PC-3 (cell line): ENCODE measurements at regions not wholly inside any gene's neighbourhood (a gene's known extent, or its start where the extent isn't known, plus 50 kb on each side); places are given as distances from the start of the nearest gene placed in this dataset.
A peak's percentile ranks its signal among the peaks of the same experiment; 100 is the strongest.

Experiments
- ATAC-seq: fragments of 200-7000 bp; cut with Tn5 transposase; 2 replicates; pipeline ENCODE4 v1.9.1; 2020; ENCODE audit warnings: mild to moderate bottlenecking, moderate library complexity
- BruUV-seq: library from RNA; stranded (reverse); fragments of 400-500 nt; replicated peaks from 2 replicates; lab custom pipeline; 2021; lab: Mats Ljungman, UMichigan
- CTCF ChIA-PET: fragments of 300-600 bp; sonication (Branson Sonifier 250); formaldehyde crosslinking; loops from one replicate; lab custom pipeline; 2022; ENCODE audit warnings: antibody characterized with exemption; lab: Charles Lee
- POLR2A ChIA-PET: fragments of 300-600 bp; sonication (Branson Sonifier 250); formaldehyde crosslinking; loops from one replicate; lab custom pipeline; 2022; ENCODE audit warnings: antibody characterized with exemption; ENCODE audit not compliant: unreplicated experiment; lab: Charles Lee
- DNase-seq: peaks from one replicate; pipeline ENCODE4 v3.0.0-alpha.2; 2015
- H2AFZ ChIP-seq: fragments of 300-600 bp; sonication (generic); 2 replicates; pipeline ENCODE4 v1.6.0; 2016; ENCODE audit warnings: antibody characterized with exemption, low read length
- H3F3A ChIP-seq: fragments of 300-600 bp; sonication (generic); one replicate; pipeline ENCODE4 v1.6.0; 2017; ENCODE audit warnings: antibody characterized with exemption, low read length, control low read depth, mild to moderate bottlenecking; ENCODE audit not compliant: unreplicated experiment
- H3K27ac ChIP-seq: fragments of 300-600 bp; sonication (generic); 2 replicates; pipeline ENCODE4 v1.5.1; 2016; ENCODE audit warnings: mild to moderate bottlenecking, low read length
- H3K27me3 ChIP-seq: fragments of 300-600 bp; sonication (generic); 2 replicates; pipeline ENCODE4 v1.6.1; 2016; ENCODE audit warnings: low read length, mixed read lengths
- H3K36me3 ChIP-seq: fragments of 300-600 bp; sonication (generic); 2 replicates; pipeline ENCODE4 v1.6.1; 2016; ENCODE audit warnings: low read depth, mixed run types, low read length, mixed read lengths
- H3K4me1 ChIP-seq: fragments of 300-600 bp; sonication (generic); 2 replicates; pipeline ENCODE4 v1.5.1; 2016; ENCODE audit warnings: low read length; ENCODE audit not compliant: insufficient read depth
- H3K4me2 ChIP-seq: fragments of 300-600 bp; sonication (generic); 2 replicates; pipeline ENCODE4 v1.6.0; 2016; ENCODE audit warnings: low read length
- H3K4me3 ChIP-seq: fragments of 300-600 bp; sonication (generic); 2 replicates; pipeline ENCODE4 v1.5.1; 2016; ENCODE audit warnings: mild to moderate bottlenecking, low read length, mixed read lengths
- H3K79me2 ChIP-seq: fragments of 300-600 bp; sonication (generic); 2 replicates; pipeline ENCODE4 v1.6.1; 2017; ENCODE audit warnings: low read length, mixed read lengths
- H3K9ac ChIP-seq: fragments of 300-600 bp; sonication (generic); 2 replicates; pipeline ENCODE4 v1.6.0; 2016; ENCODE audit warnings: mild to moderate bottlenecking, low read length
- H3K9me2 ChIP-seq: fragments of 300-600 bp; sonication (generic); replicated peaks from 2 replicates; pipeline ENCODE4 v1.6.1; 2016; ENCODE audit warnings: mixed run types, low read length, mixed read lengths
- H3K9me3 ChIP-seq: fragments of 300-600 bp; sonication (generic); 2 replicates; pipeline ENCODE4 v1.6.1; 2016; ENCODE audit warnings: low read length, mixed read lengths
- H4K20me1 ChIP-seq: fragments of 300-600 bp; sonication (generic); 2 replicates; pipeline ENCODE4 v1.6.1; 2016; ENCODE audit warnings: low read length, mixed read lengths
- CTCF ChIP-seq: fragments of 300-600 bp; sonication (generic); conservative IDR thresholded peaks from 2 replicates; pipeline ENCODE4 v1.5.1; 2017; ENCODE audit warnings: antibody characterized with exemption, low read depth, mild to moderate bottlenecking, low read length
- EZH2 ChIP-seq: fragments of 300-600 bp; sonication (generic); IDR thresholded peaks from one replicate; pipeline ENCODE4 v1.6.1; 2017; ENCODE audit warnings: antibody characterized with exemption, mild to moderate bottlenecking, low read length; ENCODE audit not compliant: unreplicated experiment
- EZH2phosphoT487 ChIP-seq: fragments of 300-600 bp; sonication (generic); IDR thresholded peaks from 2 replicates; pipeline ENCODE4 v1.6.1; 2018; ENCODE audit warnings: mild to moderate bottlenecking, antibody characterized with exemption, low read length, borderline replicate concordance
- intact Hi-C: fragments of 100-400 bp; cut with micrococcal nuclease; formaldehyde crosslinking; loops from 2 replicates; pipeline ENCODE4 v1.9.0; 2023

- BruUV-seq = no TSS peak
- Histone ChIP-seq H3K27ac (no peak overlapping the region), H3F3A (no peaks in the 10 kb centered on the region), H2AFZ (no peak overlapping the region), H3K27me3 (peaks cover 9% of the 10 kb centered on the region), H3K4me1 (no peaks in the 10 kb centered on the region), H3K79me2 (no peaks in the 10 kb centered on the region), H3K36me3 (no peaks in the 10 kb centered on the region), H4K20me1 (no peaks in the 10 kb centered on the region), H3K9ac (no peak overlapping the region), H3K9me3 (no peaks in the 10 kb centered on the region), H3K4me3 (no peak overlapping the region), H3K9me2 (no peaks in the 10 kb centered on the region), H3K4me2 (no peak overlapping the region)
- no peak for ATAC-seq
- no peak for TF ChIP-seq EZH2phosphoT487
- no peak for TF ChIP-seq CTCF
- TF ChIP-seq EZH2 = no peak
- no peak for DNase-seq
- CTCF ChIA-PET = no interaction called here
- intact Hi-C loops = no loop called here
- POLR2A ChIA-PET = no interaction called here
These were observed 110.0 kb upstream of the PAX6 start for GRCh38 chr11:31921081-31921480.

- H3K4me1 ChIP-seq = no peaks in the 10 kb centered on the region
- H3K9ac ChIP-seq = no peak overlapping the region
- no peaks in the 10 kb centered on the region for H3K9me2 ChIP-seq
- ATAC-seq (no peak), DNase-seq (no peak)
- no peaks in the 10 kb centered on the region for H3K79me2 ChIP-seq
- no peaks in the 10 kb centered on the region for H3F3A ChIP-seq
- BruUV-seq = no TSS peak
- no peak overlapping the region for H3K4me3 ChIP-seq
- no peak for TF ChIP-seq EZH2phosphoT487
- TF ChIP-seq EZH2 = no peak
- no peak for TF ChIP-seq CTCF
- peaks cover 8% of the 10 kb centered on the region; the same call in 1 of the 2 replicates for H3K27me3 ChIP-seq
- H3K36me3 ChIP-seq = no peaks in the 10 kb centered on the region
- CTCF ChIA-PET = no interaction called here
- H3K27ac ChIP-seq = no peak overlapping the region
- no peak overlapping the region for H2AFZ ChIP-seq
- H3K9me3 ChIP-seq = no peaks in the 10 kb centered on the region
- POLR2A ChIA-PET = no interaction called here
- H4K20me1 ChIP-seq = no peaks in the 10 kb centered on the region
- intact Hi-C loops = no loop called here
- H3K4me2 ChIP-seq = no peak overlapping the region
These were observed 108.1 kb upstream of the PAX6 start for GRCh38 chr11:31919175-31919574.

DNA sequence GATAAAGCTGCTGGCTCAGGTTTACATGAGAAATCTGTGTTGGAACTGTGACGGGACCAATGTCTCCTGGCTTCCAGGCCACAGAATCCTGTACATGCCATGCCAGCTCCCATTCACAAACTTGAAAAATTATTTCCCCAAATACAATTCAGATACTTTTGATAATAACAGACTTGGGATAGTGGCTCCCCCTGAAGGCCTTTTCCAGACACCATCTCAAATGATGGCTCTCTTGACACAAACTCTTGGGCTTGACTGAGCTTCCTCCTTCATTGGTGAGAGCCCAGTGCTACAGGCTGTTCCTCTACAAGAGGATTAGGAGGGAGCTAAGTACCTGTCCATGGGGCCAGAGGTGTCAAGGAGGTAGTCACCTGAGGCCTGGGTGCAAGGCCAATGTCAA, 104.7 kb upstream of the PAX6 start:
- Histone ChIP-seq H3K4me2 (no peak overlapping the region), H3K79me2 (no peaks in the 10 kb centered on the region), H3K4me3 (no peak overlapping the region), H3K9ac (no peak overlapping the region), H4K20me1 (no peaks in the 10 kb centered on the region), H3K9me2 (no peaks in the 10 kb centered on the region), H3K27me3 (no peaks in the 10 kb centered on the region), H2AFZ (no peak overlapping the region), H3K27ac (no peak overlapping the region), H3K9me3 (no peaks in the 10 kb centered on the region), H3F3A (no peaks in the 10 kb centered on the region), H3K4me1 (no peaks in the 10 kb centered on the region), H3K36me3 (no peaks in the 10 kb centered on the region)
- no TSS peak for BruUV-seq
- CTCF ChIA-PET = no interaction called here
- TF ChIP-seq CTCF = peak; percentile 12; the same call in 1 of the 2 replicates
- no peak for TF ChIP-seq EZH2phosphoT487
- no peak for ATAC-seq
- POLR2A ChIA-PET = no interaction called here
- DNase-seq = no peak
- intact Hi-C loops = no loop called here
